Motor neuron (in vitro differentiated cells): ENCODE measurements at regions not wholly inside any gene's neighbourhood (a gene's known extent, or its start where the extent isn't known, plus 50 kb on each side); places are given as distances from the start of the nearest gene placed in this dataset.
"Not testable (repeated sequence)": the region's sequence is repeated elsewhere in the genome, so short reads cannot be mapped to it uniquely, and the experiment has no call there.

ENCODE experiments used
- ATAC-seq, 8 experiments: fragments of 200-7000 bp; cut with Tn5 transposase; replicated peaks in 6 of 8; 2 replicates each; pipeline ENCODE4 v1.8.0; 2021; ENCODE audit warnings: mild to moderate bottlenecking in 8 of 8, moderate library complexity in 8 of 8
- H3K27ac ChIP-seq, 2 donors: fragments of 250-450 bp; sonication (Bioruptor Pico); 2 replicates each; pipeline ENCODE4 v1.9.0; 2021; ENCODE audit warnings: antibody characterized with exemption in 2 of 2, mild to moderate bottlenecking in 2 of 2, moderate library complexity in 1 of 2
- H3K4me1 ChIP-seq, 2 donors: fragments of 250-450 bp; sonication (Bioruptor Pico); replicated peaks in 1 of 2; 2 replicates each; pipeline ENCODE4 v1.6.1; 2021; ENCODE audit warnings: antibody characterized with exemption in 2 of 2, mild to moderate bottlenecking in 2 of 2, moderate library complexity in 1 of 2
- H3K4me3 ChIP-seq, 5 donors: fragments of 250-450 bp; sonication (Bioruptor Pico); 2 replicates each; pipeline ENCODE4 v1.9.0; 2021; ENCODE audit warnings: antibody characterized with exemption in 5 of 5, mild to moderate bottlenecking in 5 of 5, moderate library complexity in 4 of 5
- WGBS, 10 experiments: fragments of 450-650 bp; shearing (Covaris generic); methylation state at CpG; one replicate each; pipeline ENCODE4 v1.0.0; 2022; 5-methylcytosine and 5-hydroxymethylcytosine counted together
- in situ Hi-C, 9 experiments: fragments of 400-800 bp; cut with MboI; loops; one replicate each; pipeline ENCODE4 v1.15.0; 2021; ENCODE audit warnings: low sequenced_read_pairs in 9 of 9, low pct_unique_long_range_greater_than_20kb in 2 of 9; ENCODE audit not compliant: unreplicated experiment in 9 of 9

DNA sequence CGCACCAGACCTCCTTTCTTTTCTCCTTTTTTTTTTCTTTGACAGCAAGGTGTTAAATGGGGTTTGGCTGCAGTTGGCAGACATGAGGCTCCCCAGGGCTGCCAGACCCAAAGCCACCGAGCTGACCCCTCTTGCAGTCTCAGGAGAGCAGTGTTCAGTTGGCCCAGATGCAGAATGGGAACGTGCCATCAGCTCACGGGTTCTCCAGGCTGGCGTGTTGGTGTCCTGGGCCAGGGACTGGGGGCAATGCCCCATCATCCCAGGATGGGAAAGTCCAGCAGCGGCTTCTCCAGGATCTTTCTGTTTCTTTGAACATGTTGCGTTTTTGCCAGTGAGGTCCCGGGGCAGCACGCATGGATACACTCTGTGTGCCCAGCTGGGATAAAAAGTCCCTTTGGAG lies 114.6 kb upstream of the KCTD7 start:
- Histone ChIP-seq H3K4me3 (no peak overlapping the region), H3K4me1 (no peaks in the 10 kb centered on the region), H3K27ac (no peak overlapping the region)
- in situ Hi-C loops = no loop called here
- WGBS, 10 experiments = 33 to 100% (median 75%) methylated on average over 1 to 5 of the region's 9 CpGs; no CpG with 5 or more reads in 6 of the 10 experiments
- no peak for ATAC-seq

DNA sequence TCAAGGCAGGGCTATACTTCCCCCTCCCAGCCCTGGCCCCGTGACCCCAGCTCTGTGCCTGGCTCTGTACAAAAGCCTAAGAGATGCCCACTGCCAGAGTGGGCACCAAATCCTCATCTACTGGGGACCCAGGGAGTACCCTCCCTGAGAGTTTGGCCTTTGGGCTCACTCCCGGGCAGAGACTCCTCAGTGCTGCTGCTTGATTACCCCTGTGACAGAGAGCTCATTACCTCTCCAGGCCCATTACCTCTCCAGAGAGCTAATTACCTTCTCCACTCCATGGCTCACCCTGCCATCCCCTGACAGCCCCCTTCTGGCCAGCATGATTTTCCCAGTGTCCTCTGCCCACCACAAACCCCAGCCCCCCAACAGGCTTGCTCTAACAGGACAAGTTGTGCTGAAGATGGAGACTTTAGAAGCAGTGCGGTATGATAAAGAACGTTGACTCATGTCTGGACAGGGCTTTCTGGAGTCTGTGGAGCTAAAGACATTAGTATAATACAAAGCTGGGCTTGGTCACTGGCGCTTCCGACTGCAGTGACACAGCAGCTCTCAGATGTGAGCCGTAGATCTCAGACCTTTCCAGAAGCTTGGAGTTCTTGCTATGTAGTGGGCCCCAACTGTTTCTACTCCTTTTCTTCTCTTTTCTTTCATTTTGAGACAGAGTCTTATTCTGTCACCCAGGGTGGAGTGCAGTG lies 111.3 kb upstream of the KCTD7 start:
- peak in 3 of 8 experiments; percentile 12 to 18 (median 18) for ATAC-seq
- Histone ChIP-seq H3K27ac (no peak overlapping the region), H3K4me3 (no peak overlapping the region), H3K4me1 (no peaks in the 10 kb centered on the region)
- in situ Hi-C loops = no loop called here
- WGBS, 10 experiments = 60 to 80% (median 70%) methylated on average over 1 to 2 of the region's 7 CpGs; no CpG with 5 or more reads in 7 of the 10 experiments

DNA sequence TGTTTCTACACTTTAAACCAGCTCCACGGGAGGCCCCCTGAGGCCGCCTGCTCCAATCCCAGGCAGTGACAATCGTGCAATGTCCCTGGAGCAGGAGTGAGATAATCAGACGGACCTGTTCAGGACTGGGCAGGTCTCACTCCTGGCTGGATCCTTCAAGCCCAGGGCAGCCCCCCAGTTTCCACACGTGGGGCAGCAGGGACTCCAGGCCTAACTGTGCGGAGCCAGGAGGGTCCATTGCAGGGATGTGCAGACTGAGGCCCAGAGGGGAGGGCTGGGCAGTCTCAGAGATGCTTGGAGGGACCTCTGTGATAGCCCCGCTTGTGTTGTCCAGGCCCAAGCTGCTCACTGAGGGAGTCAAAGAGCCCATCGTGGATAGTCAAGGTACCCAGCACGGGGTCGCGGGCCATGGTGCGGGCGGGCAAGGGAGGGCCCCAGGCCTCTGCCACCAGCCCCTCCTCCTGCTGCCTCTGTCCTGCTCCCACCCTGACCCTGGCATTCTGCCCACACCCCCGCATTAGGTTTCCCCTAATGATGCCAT lies 110.5 kb upstream of the KCTD7 start:
- ATAC-seq = peak in 1 of 8 experiments; percentile 5
- 70 to 75% methylated on average over 2 to 5 of the region's 14 CpGs; no CpG with 5 or more reads in 8 of the 10 experiments for WGBS, 10 experiments
- in situ Hi-C loops = no loop called here
- H3K4me1 ChIP-seq = no peaks in the 10 kb centered on the region
- no peak overlapping the region for H3K27ac ChIP-seq
- no peak overlapping the region for H3K4me3 ChIP-seq

DNA sequence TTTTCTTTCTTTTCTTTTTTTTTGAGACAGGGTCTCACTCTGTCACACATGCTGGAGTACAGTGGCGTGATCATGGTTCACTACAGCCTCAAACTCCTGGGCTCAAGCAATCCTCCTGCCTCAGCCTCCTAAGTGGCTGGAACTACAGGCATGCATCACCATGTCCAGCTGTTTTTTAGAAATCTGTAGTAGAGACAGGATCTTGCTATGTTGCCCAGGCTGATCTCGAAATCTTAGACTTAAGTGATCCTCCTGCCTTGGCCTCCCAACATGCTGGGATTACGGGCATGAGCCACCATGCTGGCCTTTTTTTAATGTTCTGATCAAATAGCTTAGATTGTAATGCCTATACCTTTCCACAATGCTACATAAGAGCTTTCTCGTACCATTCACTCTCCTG lies 107.0 kb upstream of the KCTD7 start:
- no peak overlapping the region for H3K27ac ChIP-seq
- WGBS, 10 experiments = 43 to 100% (median 92%) methylated on average over 1 to 4 of the region's 4 CpGs; no CpG with 5 or more reads in 2 of the 10 experiments
- no peak for ATAC-seq
- H3K4me3 ChIP-seq = no peak overlapping the region
- in situ Hi-C loops = no loop called here
- no peaks in the 10 kb centered on the region for H3K4me1 ChIP-seq

DNA sequence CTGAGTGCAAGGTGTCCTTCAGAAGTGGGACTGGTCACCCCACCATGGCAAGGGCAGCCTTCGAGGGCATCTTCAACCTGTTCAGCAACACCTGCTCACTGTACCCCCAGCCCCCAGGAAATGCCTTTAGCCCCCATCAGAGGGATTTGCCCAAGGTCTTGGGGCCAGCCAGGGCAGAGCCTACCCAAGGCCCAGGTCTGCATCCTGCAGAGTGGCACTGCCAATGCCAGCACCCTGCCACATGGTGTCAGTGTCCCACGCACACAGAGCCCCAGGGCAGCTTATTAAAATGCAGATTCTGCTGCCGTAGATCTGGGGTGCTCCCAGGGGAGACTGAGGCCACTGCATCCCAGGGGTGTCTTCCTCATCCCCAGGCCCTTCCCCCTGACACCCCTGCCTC lies 106.2 kb upstream of the KCTD7 start:
- peak in 5 of 8 experiments; percentile 21 to 46 (median 33) for ATAC-seq
- no peak overlapping the region for H3K27ac ChIP-seq
- in situ Hi-C loops = no loop called here
- no peak overlapping the region for H3K4me3 ChIP-seq
- 100% methylated on average over 1 of the region's 3 CpGs; no CpG with 5 or more reads in 9 of the 10 experiments for WGBS, 10 experiments
- no peaks in the 10 kb centered on the region for H3K4me1 ChIP-seq

DNA sequence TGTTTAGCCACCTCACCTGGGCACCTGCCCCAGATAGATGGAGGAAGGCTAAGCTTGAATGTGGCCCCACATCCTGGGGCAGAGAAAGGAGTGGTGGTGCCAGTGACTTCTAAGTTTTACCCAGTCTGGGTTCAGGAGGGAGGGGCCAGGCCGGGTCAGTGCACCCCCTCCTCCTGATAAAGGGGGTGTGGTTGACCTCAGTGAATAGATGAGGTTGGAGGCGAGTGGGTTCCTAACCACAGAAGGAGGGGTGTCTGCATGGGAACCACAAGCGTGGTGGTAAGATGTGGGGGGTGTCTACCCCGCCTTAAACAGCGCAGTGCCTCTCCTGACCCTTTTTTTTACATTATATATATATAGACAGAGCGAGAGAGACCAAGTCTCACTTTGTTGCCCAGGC lies 105.3 kb upstream of the KCTD7 start:
- Histone ChIP-seq H3K4me1 (no peaks in the 10 kb centered on the region), H3K27ac (no peak overlapping the region), H3K4me3 (no peak overlapping the region)
- 86 to 100% (median 86%) methylated on average over 1 to 2 of the region's 6 CpGs; no CpG with 5 or more reads in 7 of the 10 experiments for WGBS, 10 experiments
- ATAC-seq = no peak
- in situ Hi-C loops = no loop called here

DNA sequence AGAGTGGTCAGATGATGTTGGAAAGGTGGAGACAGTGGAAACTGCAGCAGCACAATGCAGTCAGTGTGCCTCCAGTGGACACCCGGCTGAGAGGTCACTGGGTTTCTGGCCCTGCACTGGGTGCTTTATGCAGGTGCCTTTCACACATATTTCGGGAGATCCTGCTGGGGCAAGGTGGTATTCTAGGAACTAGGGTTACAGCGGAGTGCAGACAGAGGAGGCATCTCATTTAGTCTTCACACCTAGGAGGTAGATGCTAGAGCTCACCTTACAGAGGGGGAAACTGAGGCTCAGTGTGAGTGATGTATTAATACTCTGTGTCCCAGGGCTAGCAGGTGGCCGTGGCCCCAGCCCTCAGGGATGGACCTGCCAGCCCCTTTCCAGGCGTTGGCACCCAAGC lies 103.9 kb upstream of the KCTD7 start:
- no peak overlapping the region for H3K4me3 ChIP-seq
- peaks cover 4 to 6% of the 10 kb centered on the region in 2 donors for H3K4me1 ChIP-seq
- WGBS, 10 experiments = 80 to 100% (median 88%) methylated on average over 1 to 2 of the region's 5 CpGs; no CpG with 5 or more reads in 7 of the 10 experiments
- no peak for ATAC-seq
- H3K27ac ChIP-seq = no peak overlapping the region
- in situ Hi-C loops = no loop called here

DNA sequence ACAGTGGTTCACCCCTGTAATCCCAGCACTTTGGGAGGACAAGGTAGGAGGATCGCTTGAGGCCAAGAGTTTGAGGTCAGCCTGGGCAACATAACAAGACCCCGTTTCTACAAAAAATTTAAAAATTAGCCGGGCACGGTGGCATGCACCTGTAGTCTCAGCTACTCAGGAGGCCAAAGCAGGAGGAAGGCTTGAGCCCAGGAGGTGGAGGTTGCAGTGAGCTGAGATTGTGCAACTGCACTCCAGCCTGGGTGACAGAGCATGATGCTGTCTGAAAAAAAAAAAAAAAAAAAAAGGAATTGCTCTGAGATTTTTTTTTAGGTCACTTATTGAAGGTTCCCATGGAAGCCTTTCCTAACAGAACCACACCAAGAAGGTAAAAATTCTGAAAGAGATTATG lies 101.9 kb upstream of the KCTD7 start:
- WGBS, 10 experiments = 75 to 100% (median 99%) methylated on average over 1 to 4 of the region's 4 CpGs; no CpG with 5 or more reads in 2 of the 10 experiments
- ATAC-seq, H3K4me3 ChIP-seq, in situ Hi-C loops, H3K27ac ChIP-seq: not testable (repeated sequence)
- H3K4me1 ChIP-seq = peaks cover 8 to 14% of the 10 kb centered on the region in 2 donors

DNA sequence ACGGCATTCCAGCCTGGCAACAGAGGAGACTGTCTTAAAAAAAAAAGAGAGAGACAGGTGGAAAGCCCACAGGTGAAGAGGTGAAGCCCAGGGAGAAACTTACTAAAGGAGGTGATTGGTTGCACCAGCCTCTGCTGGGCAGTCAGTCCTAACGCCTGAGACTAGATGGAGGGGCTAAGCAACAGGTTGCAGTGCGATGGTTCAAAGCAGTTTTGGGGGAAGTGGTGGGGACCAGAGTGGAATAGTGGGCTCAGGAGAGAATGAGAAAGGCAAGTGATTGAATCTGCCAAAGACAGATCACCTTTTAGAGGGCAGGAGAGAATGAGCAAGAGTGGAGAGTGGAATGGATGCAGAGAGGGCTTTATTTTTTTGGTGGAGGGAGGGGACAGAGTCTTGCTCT lies 100.0 kb upstream of the KCTD7 start:
- H3K4me3 ChIP-seq = no peak overlapping the region
- no peak for ATAC-seq
- in situ Hi-C loops = no loop called here
- peaks cover 8 to 14% of the 10 kb centered on the region in 2 donors for H3K4me1 ChIP-seq
- H3K27ac ChIP-seq = no peak overlapping the region
- WGBS, 10 experiments = 94 to 100% (median 100%) methylated on average over 1 to 3 of the region's 3 CpGs; no CpG with 5 or more reads in 4 of the 10 experiments

DNA sequence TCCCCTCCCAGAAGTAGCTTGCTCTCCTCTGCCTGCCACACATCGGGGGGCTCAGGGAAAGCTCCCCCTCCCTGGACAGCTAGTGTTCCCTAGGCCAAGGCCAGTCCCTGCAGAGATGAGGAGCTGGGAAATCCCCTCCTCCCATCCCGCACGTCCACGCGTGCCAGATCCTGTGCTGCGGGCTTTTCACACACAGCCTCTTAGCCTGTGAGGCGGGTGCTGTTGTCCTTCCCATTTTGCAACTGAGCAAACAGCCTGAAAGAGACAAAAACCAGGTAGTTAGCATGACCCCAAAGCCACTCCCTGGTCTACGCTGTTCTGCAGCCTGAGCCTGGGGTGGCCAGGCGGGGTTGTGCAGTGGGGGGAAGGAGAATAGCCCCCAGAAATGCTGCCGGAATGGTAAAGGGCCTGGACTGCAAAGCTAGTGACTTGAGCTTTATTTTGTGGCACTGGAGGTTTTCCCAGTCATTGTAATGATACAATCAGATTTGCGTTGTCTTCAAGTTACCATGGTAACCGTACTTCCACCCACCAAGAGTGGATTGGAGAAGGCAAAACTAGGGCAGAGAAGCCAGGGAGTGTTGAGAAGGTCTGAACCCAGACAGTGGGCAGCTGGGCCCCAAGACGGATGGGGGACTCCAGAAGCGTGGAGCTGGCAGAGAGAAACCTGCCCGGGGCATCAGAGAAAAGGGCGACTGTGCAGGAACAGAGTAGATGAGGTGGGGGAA lies 98.6 kb upstream of the KCTD7 start:
- H3K27ac ChIP-seq = peak overlapping the region; percentile 48 to 57
- ATAC-seq = peak in 5 of 8 experiments; percentile 77 to 81 (median 78)
- WGBS, 10 experiments = 38 to 90% (median 58%) methylated on average over 1 to 7 of the region's 16 CpGs; no CpG with 5 or more reads in 4 of the 10 experiments
- H3K4me3 ChIP-seq = no peak overlapping the region
- peaks cover 8 to 14% of the 10 kb centered on the region in 2 donors for H3K4me1 ChIP-seq
- in situ Hi-C loops = no loop called here

DNA sequence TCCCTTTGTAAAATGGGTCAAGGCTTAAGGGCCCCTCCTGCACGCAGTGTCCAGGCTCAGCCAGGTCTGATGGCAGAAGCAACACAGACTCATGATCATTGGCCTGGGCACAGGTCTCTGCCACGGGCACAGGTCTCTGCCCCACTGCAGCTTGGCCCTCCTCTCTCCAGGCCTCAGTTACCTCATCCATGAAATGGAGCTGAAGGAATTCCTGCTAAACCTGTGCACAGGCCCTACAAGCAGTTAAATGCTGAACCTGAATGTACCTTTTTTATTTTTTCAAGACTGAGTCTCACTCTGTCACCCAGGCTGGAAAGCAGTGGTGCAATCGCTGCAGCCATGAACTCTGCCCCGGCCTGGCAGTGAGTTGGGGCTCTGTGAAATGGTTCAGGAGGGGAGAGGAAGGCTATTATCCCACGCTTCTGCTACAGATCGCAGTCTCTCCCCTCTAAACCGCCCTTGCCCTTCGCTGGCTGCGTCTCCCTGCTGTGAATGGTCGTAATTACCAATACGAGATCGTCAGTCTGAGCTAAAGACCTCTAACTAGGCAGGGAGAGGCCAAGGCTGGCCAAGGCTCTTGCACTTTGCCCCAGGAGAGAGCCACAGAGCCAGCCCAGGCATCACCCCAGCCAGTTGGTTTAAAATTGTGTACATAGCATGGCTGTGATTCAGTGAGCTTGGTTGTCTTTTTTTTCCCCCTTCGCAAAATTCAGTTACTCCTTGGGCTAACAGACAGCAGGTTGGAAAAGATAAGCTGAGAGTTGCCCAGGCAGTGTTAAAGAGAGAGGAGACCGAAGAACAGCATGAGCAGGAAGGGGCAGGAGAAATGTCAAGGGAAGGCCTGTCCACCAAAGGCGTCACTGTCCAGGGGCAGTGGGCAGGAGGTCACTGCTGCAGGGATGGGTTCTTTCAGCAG lies 93.0 kb upstream of the KCTD7 start:
- ATAC-seq = no peak
- in situ Hi-C loops = no loop called here
- 70 to 100% (median 85%) methylated on average over 1 to 9 of the region's 15 CpGs; no CpG with 5 or more reads in 1 of the 10 experiments for WGBS, 10 experiments
- no peak overlapping the region for H3K4me3 ChIP-seq
- no peak overlapping the region for H3K27ac ChIP-seq
- peaks cover 0 to 3% of the 10 kb centered on the region in 2 donors for H3K4me1 ChIP-seq

DNA sequence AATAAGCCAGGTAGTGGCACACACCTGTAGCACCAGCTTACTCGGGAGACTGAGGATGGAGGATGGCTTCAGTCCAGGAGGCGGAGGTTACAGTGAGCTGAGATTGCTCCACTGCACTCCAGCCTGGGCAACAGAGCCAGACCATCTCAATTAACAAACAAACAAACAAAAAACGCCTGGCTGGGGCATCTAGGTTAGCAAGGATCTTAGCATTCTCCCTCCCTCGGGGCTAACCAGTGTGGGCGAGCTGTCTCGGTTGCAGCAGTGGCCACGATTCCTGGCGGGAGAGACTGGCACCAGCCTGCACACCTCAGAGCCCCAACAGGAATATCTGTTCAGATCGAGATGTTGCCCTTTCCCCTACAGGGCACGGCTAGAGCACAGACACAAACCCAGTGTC lies 91.3 kb upstream of the KCTD7 start:
- 20 to 100% (median 86%) methylated on average over 1 to 4 of the region's 10 CpGs; no CpG with 5 or more reads in 2 of the 10 experiments for WGBS, 10 experiments
- Histone ChIP-seq H3K27ac (no peak overlapping the region), H3K4me1 (peaks cover 0 to 3% of the 10 kb centered on the region in 2 donors), H3K4me3 (no peak overlapping the region)
- no peak for ATAC-seq
- in situ Hi-C loops = no loop called here
